ENCODE measurements at regions not wholly inside any gene's neighbourhood (a gene's known extent, or its start where the extent isn't known, plus 50 kb on each side); places are given as distances from the start of the nearest gene placed in this dataset.

DNA sequence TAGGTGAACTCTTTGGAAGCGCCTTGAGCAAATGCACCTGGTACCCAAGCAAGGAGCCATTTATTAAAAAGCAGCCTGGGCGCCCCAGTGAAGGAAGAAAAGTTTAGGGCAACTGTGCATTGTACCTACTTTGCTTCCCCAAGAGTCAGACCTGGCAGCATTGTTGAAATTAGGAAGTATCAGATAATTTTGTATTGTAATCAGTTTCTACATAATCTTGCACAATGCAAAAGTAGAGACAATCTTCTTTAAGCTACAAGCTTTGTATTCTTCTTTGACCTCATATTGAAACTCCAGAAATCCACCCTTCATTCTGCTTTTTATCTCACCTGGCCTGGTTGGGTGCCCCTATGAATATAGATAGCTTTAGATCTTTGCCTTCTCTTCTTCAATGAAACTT is 490.8 kb downstream of the RASEF start:
- TF ChIP-seq, protein P1, sequence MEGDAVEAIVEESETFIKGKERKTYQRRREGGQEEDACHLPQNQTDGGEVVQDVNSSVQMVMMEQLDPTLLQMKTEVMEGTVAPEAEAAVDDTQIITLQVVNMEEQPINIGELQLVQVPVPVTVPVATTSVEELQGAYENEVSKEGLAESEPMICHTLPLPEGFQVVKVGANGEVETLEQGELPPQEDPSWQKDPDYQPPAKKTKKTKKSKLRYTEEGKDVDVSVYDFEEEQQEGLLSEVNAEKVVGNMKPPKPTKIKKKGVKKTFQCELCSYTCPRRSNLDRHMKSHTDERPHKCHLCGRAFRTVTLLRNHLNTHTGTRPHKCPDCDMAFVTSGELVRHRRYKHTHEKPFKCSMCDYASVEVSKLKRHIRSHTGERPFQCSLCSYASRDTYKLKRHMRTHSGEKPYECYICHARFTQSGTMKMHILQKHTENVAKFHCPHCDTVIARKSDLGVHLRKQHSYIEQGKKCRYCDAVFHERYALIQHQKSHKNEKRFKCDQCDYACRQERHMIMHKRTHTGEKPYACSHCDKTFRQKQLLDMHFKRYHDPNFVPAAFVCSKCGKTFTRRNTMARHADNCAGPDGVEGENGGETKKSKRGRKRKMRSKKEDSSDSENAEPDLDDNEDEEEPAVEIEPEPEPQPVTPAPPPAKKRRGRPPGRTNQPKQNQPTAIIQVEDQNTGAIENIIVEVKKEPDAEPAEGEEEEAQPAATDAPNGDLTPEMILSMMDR (IDR thresholded peaks at IDR 0.05; ENCODE audit: poor library complexity, severe bottlenecking) = no peak
- TF ChIP-seq EZH2 (IDR thresholded peaks at IDR 0.05; ENCODE audit: borderline replicate concordance, insufficient read depth, low read length, poor library complexity, severe bottlenecking) (no peak), EP300 (conservative IDR thresholded peaks at IDR 0.05; ENCODE audit: poor library complexity, severe bottlenecking) (no peak), RAD21 (conservative IDR thresholded peaks at IDR 0.05) (no peak), TAF1 (IDR thresholded peaks at IDR 0.05; ENCODE audit: low read depth) (no peak), POLR2AphosphoS5 (IDR thresholded peaks at IDR 0.05) (no peak), MXI1 (conservative IDR thresholded peaks at IDR 0.05; ENCODE audit: poor library complexity, severe bottlenecking) (no peak), SMC3 (conservative IDR thresholded peaks at IDR 0.05; ENCODE audit: poor library complexity) (no peak)
- TF ChIP-seq, protein P2, sequence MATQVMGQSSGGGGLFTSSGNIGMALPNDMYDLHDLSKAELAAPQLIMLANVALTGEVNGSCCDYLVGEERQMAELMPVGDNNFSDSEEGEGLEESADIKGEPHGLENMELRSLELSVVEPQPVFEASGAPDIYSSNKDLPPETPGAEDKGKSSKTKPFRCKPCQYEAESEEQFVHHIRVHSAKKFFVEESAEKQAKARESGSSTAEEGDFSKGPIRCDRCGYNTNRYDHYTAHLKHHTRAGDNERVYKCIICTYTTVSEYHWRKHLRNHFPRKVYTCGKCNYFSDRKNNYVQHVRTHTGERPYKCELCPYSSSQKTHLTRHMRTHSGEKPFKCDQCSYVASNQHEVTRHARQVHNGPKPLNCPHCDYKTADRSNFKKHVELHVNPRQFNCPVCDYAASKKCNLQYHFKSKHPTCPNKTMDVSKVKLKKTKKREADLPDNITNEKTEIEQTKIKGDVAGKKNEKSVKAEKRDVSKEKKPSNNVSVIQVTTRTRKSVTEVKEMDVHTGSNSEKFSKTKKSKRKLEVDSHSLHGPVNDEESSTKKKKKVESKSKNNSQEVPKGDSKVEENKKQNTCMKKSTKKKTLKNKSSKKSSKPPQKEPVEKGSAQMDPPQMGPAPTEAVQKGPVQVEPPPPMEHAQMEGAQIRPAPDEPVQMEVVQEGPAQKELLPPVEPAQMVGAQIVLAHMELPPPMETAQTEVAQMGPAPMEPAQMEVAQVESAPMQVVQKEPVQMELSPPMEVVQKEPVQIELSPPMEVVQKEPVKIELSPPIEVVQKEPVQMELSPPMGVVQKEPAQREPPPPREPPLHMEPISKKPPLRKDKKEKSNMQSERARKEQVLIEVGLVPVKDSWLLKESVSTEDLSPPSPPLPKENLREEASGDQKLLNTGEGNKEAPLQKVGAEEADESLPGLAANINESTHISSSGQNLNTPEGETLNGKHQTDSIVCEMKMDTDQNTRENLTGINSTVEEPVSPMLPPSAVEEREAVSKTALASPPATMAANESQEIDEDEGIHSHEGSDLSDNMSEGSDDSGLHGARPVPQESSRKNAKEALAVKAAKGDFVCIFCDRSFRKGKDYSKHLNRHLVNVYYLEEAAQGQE (IDR thresholded peaks at IDR 0.05; ENCODE audit: borderline replicate concordance) = no peak
